SK-N-SH (cell line): ENCODE measurements at regions not wholly inside any gene's neighbourhood (a gene's known extent, or its start where the extent isn't known, plus 50 kb on each side); places are given as distances from the start of the nearest gene placed in this dataset.

Source experiments
- CTCF ChIA-PET: fragments of 300-600, 350-600 bp; formaldehyde crosslinking; extraction: SDS; loops from one replicate; lab custom pipeline; 2021; lab: Yijun Ruan, JAX
- POLR2A ChIA-PET: fragments of 350-600 bp; sonication (Branson Sonifier 250); formaldehyde crosslinking; extraction: SDS; loops from one replicate; lab custom pipeline; 2020; ENCODE audit warnings: antibody characterized with exemption, inconsistent platforms; lab: Yijun Ruan, JAX
- DNase-seq: peaks from one replicate; pipeline ENCODE4 v3.0.0; 2012
- H2AFZ ChIP-seq: fragments of 200-600 bp; sonication (generic); 2 replicates; pipeline ENCODE4 v1.8.1; 2016; ENCODE audit warnings: antibody characterized with exemption, mild to moderate bottlenecking, low read depth
- H3F3A ChIP-seq: fragments of 200-600 bp; sonication (generic); replicated peaks from 2 replicates; pipeline ENCODE3; 2016; ENCODE audit warnings: antibody characterized with exemption, mild to moderate bottlenecking; ENCODE audit not compliant: insufficient read depth
- H3K27ac ChIP-seq, 2 experiments: fragments of 200-500 bp in 1 of 2; fragments of 200-600 bp in 1 of 2; sonication (Bioruptor generic) in 1 of 2; sonication (generic), shearing (Covaris generic) in 1 of 2; 2 replicates each; pipeline versions ENCODE4 v1.5.1 to v1.6.1; 2014 to 2016; ENCODE audit warnings: low read depth in 2 of 2, inconsistent platforms in 1 of 2, low read length in 1 of 2, mild to moderate bottlenecking in 1 of 2, mixed read lengths in 1 of 2
- H3K27me3 ChIP-seq: fragments of 200-600 bp; sonication (generic), shearing (Covaris generic); 2 replicates; pipeline ENCODE4 v1.6.1; 2016; ENCODE audit warnings: mixed run types; ENCODE audit not compliant: insufficient read depth
- H3K36me3 ChIP-seq, 2 experiments: fragments of 200-500 bp in 1 of 2; fragments of 200-600 bp in 1 of 2; sonication (Bioruptor generic) in 1 of 2; sonication (generic) in 1 of 2; replicated peaks in 1 of 2; 2 replicates each; pipeline versions ENCODE3 to v1.5.1; 2014 to 2016; ENCODE audit warnings: low read length in 1 of 2, mild to moderate bottlenecking in 1 of 2; ENCODE audit not compliant: insufficient read depth in 2 of 2, control insufficient read depth in 1 of 2
- H3K4me1 ChIP-seq, 2 experiments: fragments of 200-500 bp in 1 of 2; fragments of 200-600 bp in 1 of 2; sonication (Bioruptor generic) in 1 of 2; sonication (generic), shearing (Covaris generic) in 1 of 2; 2 replicates each; pipeline versions ENCODE4 v1.5.1 to v1.6.1; 2014 to 2016; ENCODE audit warnings: low read depth in 1 of 2, low read length in 1 of 2, mixed run types in 1 of 2; ENCODE audit not compliant: insufficient read depth in 2 of 2, control insufficient read depth in 1 of 2
- H3K4me2 ChIP-seq: fragments of 200-600 bp; sonication (generic), shearing (Covaris generic); 2 replicates; pipeline ENCODE4 v1.6.1; 2017; ENCODE audit warnings: mixed run types
- H3K4me3 ChIP-seq, 2 experiments: fragments of 200-500 bp in 1 of 2; fragments of 200-600 bp in 1 of 2; sonication (Bioruptor generic) in 1 of 2; sonication (generic), shearing (Covaris generic) in 1 of 2; 2 replicates each; pipeline versions ENCODE4 v1.5.1 to v1.8.1; 2014 to 2016; ENCODE audit warnings: low read depth in 2 of 2, inconsistent platforms in 1 of 2, low read length in 1 of 2, mild to moderate bottlenecking in 1 of 2, mixed read lengths in 1 of 2, moderate library complexity in 1 of 2
- H3K79me2 ChIP-seq: fragments of 200-600 bp; sonication (generic); 2 replicates; pipeline ENCODE4 v1.8.1; 2017; ENCODE audit warnings: mild to moderate bottlenecking; ENCODE audit not compliant: insufficient read depth
- H3K9ac ChIP-seq: fragments of 200-600 bp; sonication (generic); 2 replicates; pipeline ENCODE4 v1.6.1; 2017; ENCODE audit warnings: mixed run types
- H3K9me2 ChIP-seq: fragments of 200-600 bp; sonication (generic); 2 replicates; pipeline ENCODE4 v1.6.1; 2017; ENCODE audit warnings: mixed run types
- H3K9me3 ChIP-seq: fragments of 200-600 bp; sonication (generic); 2 replicates; pipeline ENCODE4 v1.6.1; 2017; ENCODE audit warnings: mixed run types, mild to moderate bottlenecking, moderate library complexity
- H4K20me1 ChIP-seq: fragments of 200-600 bp; sonication (generic); 2 replicates; pipeline ENCODE4 v1.6.1; 2017; ENCODE audit warnings: mild to moderate bottlenecking, mixed run types; ENCODE audit not compliant: insufficient read depth
- CHD2 ChIP-seq: fragments of 150-350 bp; IDR thresholded peaks from 2 replicates; pipeline ENCODE4 v1.6.1; 2018; ENCODE audit warnings: low read length; ENCODE audit not compliant: partially characterized antibody
- CTCF ChIP-seq: fragments of 200-600 bp; sonication (generic); IDR thresholded peaks from 2 replicates; pipeline ENCODE4 v1.6.1; 2017; ENCODE audit warnings: antibody characterized with exemption, mild to moderate bottlenecking, moderate library complexity
- ELF1 ChIP-seq: IDR thresholded peaks from 2 replicates; pipeline ENCODE4 v1.4.0; 2012
- EP300 ChIP-seq, 2 experiments: IDR thresholded peaks; 2 replicates each; pipeline versions ENCODE4 v1.4.0 to v1.6.1; 2012; ENCODE audit warnings: borderline replicate concordance in 1 of 2, low read depth in 1 of 2, low read length in 1 of 2
- FOSL2 ChIP-seq: IDR thresholded peaks from 2 replicates; pipeline ENCODE4 v1.4.0; 2012; ENCODE audit warnings: low read depth, mild to moderate bottlenecking, moderate library complexity, borderline replicate concordance
- GABPA ChIP-seq: IDR thresholded peaks from 2 replicates; pipeline ENCODE4 v1.4.0; 2012; ENCODE audit warnings: low read depth, mild to moderate bottlenecking
- JUND ChIP-seq: IDR thresholded peaks from 2 replicates; pipeline ENCODE4 v1.4.0; 2012
- MEF2A ChIP-seq: IDR thresholded peaks from 2 replicates; pipeline ENCODE4 v1.4.0; 2012; ENCODE audit warnings: low read depth, borderline replicate concordance
- NFIC ChIP-seq: IDR thresholded peaks from 2 replicates; pipeline ENCODE4 v1.4.0; 2012; ENCODE audit warnings: borderline replicate concordance
- NRF1 ChIP-seq: IDR thresholded peaks from 2 replicates; pipeline ENCODE4 v1.6.1; 2012; ENCODE audit warnings: low read depth, mild to moderate bottlenecking, low read length
- RAD21 ChIP-seq: IDR thresholded peaks from 2 replicates; pipeline ENCODE4 v1.6.1; 2012; ENCODE audit warnings: mild to moderate bottlenecking, low read length
- RFX5 ChIP-seq: IDR thresholded peaks from 2 replicates; pipeline ENCODE4 v1.6.1; 2012; ENCODE audit warnings: mild to moderate bottlenecking, improper control_type of control experiment, low read length
- SMC3 ChIP-seq: IDR thresholded peaks from 2 replicates; pipeline ENCODE4 v1.6.1; 2012; ENCODE audit warnings: low read depth, low read length, improper control_type of control experiment
- TAF1 ChIP-seq: IDR thresholded peaks from 2 replicates; pipeline ENCODE4 v1.6.1; 2012; ENCODE audit warnings: low read depth, mild to moderate bottlenecking, low read length, moderate library complexity, borderline replicate concordance
- TEAD4 ChIP-seq: IDR thresholded peaks from 2 replicates; pipeline ENCODE4 v1.4.0; 2012; ENCODE audit warnings: mild to moderate bottlenecking, borderline replicate concordance; ENCODE audit not compliant: insufficient read depth
- YY1 ChIP-seq: IDR thresholded peaks from 2 replicates; pipeline ENCODE4 v1.4.0; 2012; ENCODE audit warnings: low read depth, mild to moderate bottlenecking
- ZBTB33 ChIP-seq: IDR thresholded peaks from 2 replicates; pipeline ENCODE4 v1.4.0; 2012; ENCODE audit warnings: low read depth, borderline replicate concordance
- WGBS: methylation state at CpG from one replicate; pipeline ENCODE4 v1.1.6; 2017; ENCODE audit warnings: low lambda C conversion rate; 5-methylcytosine and 5-hydroxymethylcytosine counted together

GRCh38 chr7:130894146-130894908 is 160.3 kb upstream of the KLF14 start (continued):
- peak; percentile 23; the same call in 1 of the 2 replicates for TF ChIP-seq MEF2A
- peak; percentile 90 for TF ChIP-seq NFIC
- no peak for TF ChIP-seq NRF1
- peak; percentile 50; the same call in 1 of the 2 replicates for TF ChIP-seq TEAD4
- no peak for TF ChIP-seq TAF1
- peak; percentile 88; the same call in 1 of the 2 replicates for TF ChIP-seq FOSL2
- 0 out of 2 replicates have a peak, but pooled peaks have one; percentile 43 for TF ChIP-seq ZBTB33
- no peak for TF ChIP-seq ELF1
- TF ChIP-seq CHD2, result no peak
- TF ChIP-seq RFX5, result no peak

GRCh38 chr7:130894909-130895750 is 161.1 kb upstream of the KLF14 start:
- peaks cover 18 to 62% of the 10 kb centered on the region in 2 experiments for H3K4me1 ChIP-seq
- WGBS, result 69% methylated on average over 20 of the region's 20 CpGs
- no peaks in the 10 kb centered on the region for H3K9me2 ChIP-seq
- H3K4me2 ChIP-seq, result peak overlapping the region; percentile 53
- H3K27ac ChIP-seq, result peak overlapping the region; percentile 51 to 100; a peak in 3 of 4 replicates
- ChIA-PET POLR2A (no interaction called here), CTCF (interaction anchor here (1.0 to 6.5 kb wide), 22 partner anchors 10 to 614 kb away, joined by 3 to 186 read pairs (median 15); no protein-coding TSS in a partner anchor)
- H3K9ac ChIP-seq, result peak overlapping the region; percentile 39; the same call in 1 of the 2 replicates
- no peak overlapping the region for H2AFZ ChIP-seq
- no peak overlapping the region for H3K4me3 ChIP-seq
- H3K9me3 ChIP-seq, result no peaks in the 10 kb centered on the region
- H3F3A ChIP-seq, result peaks cover 89% of the 10 kb centered on the region
- H3K36me3 ChIP-seq, result peaks cover 48 to 60% of the 10 kb centered on the region in 2 experiments
- H3K79me2 ChIP-seq, result peaks cover 97% of the 10 kb centered on the region
- TF ChIP-seq SMC3 (no peak), JUND (no peak), ELF1 (no peak), YY1 (no peak), RAD21 (no peak), GABPA (no peak), CTCF (no peak), TEAD4 (no peak), EP300 (IDR thresholded peaks at IDR 0.05; ENCODE audit: borderline replicate concordance in 1 of 2, low read depth in 1 of 2, low read length in 1 of 2) (no peak)
- H3K27me3 ChIP-seq, result no peaks in the 10 kb centered on the region
- no peak for DNase-seq
- peaks cover 73% of the 10 kb centered on the region for H4K20me1 ChIP-seq
